ENCODE measurements at regions not wholly inside any gene's neighbourhood (a gene's known extent, or its start where the extent isn't known, plus 50 kb on each side); places are given as distances from the start of the nearest gene placed in this dataset.
"Not testable (repeated sequence)": the region's sequence is repeated elsewhere in the genome, so short reads cannot be mapped to it uniquely, and the experiment has no call there.

DNA sequence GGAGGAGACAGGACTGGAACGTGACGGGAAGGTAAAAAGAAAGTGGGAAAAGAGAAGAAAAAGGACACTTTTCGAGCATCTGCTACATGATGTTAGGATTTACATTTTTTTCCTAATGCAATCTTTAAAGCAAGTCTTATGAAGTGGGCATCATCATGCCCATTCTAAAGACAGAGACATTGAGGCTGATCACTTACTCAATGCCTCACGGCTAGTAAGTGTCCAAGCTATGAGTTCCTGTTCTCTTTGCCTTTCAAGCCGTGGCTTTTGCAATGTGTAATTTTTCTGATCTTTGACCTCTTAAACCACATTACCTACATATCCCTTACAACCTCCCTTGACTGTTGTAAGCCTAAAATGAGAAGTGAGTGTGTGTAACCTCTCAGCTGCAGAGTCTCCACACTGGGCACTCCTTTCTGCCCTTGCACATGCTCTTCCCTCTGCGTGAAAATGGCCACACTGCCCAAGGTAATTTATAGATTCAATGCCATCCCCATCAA lies 649.2 kb downstream of the RNF144A start:
- 84 to 86% methylated on average over 2 to 3 of the region's 6 CpGs for WGBS, 2 experiments (ENCODE audit: insufficient coverage in 2 of 2)
- H3K36me3 ChIP-seq (ENCODE audit: control insufficient read depth, insufficient read depth, low read length): no peaks in the 10 kb centered on the region
- H3K9me3 ChIP-seq (ENCODE audit: control insufficient read depth, low read length): no peaks in the 10 kb centered on the region
- H3K27ac ChIP-seq (ENCODE audit: low read depth, low read length, severe bottlenecking): no peak overlapping the region
- no peak overlapping the region for H3K4me3 ChIP-seq (ENCODE audit: extremely low read depth, insufficient read depth, low read length, poor library complexity, severe bottlenecking)
- no peaks in the 10 kb centered on the region for H3K4me1 ChIP-seq (ENCODE audit: control insufficient read depth, insufficient read depth, low read length, poor library complexity, severe bottlenecking)

DNA sequence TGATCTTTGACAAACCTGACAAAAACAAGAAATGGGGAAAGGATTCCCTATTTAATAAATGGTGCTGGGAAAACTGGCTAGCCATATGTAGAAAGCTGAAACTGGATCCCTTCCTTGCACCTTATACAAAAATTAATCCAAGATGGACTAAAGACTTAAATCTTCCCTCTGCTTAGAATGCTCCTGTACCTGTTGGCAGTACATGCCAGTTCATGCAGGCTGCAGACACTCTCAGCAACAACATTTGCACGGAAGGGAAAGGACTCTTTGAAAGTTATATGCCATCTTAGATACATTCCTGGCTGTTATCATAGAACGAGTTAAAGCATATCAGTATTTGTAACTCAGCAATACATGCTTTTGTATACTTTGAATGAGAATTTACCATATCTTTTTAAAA lies 649.9 kb downstream of the RNF144A start:
- H3K9me3 ChIP-seq (ENCODE audit: control insufficient read depth, low read length); H3K4me1 ChIP-seq (ENCODE audit: control insufficient read depth, insufficient read depth, low read length, poor library complexity, severe bottlenecking); H3K36me3 ChIP-seq (ENCODE audit: control insufficient read depth, insufficient read depth, low read length); H3K27ac ChIP-seq (ENCODE audit: low read depth, low read length, severe bottlenecking); H3K4me3 ChIP-seq (ENCODE audit: extremely low read depth, insufficient read depth, low read length, poor library complexity, severe bottlenecking): not testable (repeated sequence)
- WGBS, 2 experiments (ENCODE audit: insufficient coverage in 2 of 2): no CpG with 5 or more reads among the region's 2 CpGs

DNA sequence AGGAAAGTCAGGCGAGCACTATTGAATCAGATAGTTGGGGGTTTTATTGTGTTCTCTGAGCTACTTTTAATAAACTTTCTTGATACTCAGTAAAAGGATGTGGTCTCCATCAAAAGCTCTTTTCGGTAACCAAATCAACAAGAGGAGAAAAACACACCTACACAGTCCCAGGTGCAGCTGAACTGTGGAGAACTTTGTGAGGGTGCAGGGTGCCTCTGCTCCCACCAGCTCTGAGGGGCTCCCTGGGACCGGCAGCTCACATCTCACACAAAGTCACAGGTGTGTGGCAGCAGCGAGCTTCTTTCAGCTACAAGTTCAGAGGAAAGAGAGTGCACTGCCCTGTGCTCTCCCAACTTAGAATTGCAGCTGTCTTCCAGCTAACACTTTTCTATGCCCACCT lies 650.4 kb downstream of the RNF144A start:
- Histone ChIP-seq H3K4me3 (ENCODE audit: extremely low read depth, insufficient read depth, low read length, poor library complexity, severe bottlenecking) (no peak overlapping the region), H3K9me3 (ENCODE audit: control insufficient read depth, low read length) (no peaks in the 10 kb centered on the region), H3K36me3 (ENCODE audit: control insufficient read depth, insufficient read depth, low read length) (no peaks in the 10 kb centered on the region), H3K4me1 (ENCODE audit: control insufficient read depth, insufficient read depth, low read length, poor library complexity, severe bottlenecking) (no peaks in the 10 kb centered on the region), H3K27ac (ENCODE audit: low read depth, low read length, severe bottlenecking) (no peak overlapping the region)
- 55% methylated on average over 2 of the region's 4 CpGs; no CpG with 5 or more reads in 1 of the 2 experiments for WGBS, 2 experiments (ENCODE audit: insufficient coverage in 2 of 2)

DNA sequence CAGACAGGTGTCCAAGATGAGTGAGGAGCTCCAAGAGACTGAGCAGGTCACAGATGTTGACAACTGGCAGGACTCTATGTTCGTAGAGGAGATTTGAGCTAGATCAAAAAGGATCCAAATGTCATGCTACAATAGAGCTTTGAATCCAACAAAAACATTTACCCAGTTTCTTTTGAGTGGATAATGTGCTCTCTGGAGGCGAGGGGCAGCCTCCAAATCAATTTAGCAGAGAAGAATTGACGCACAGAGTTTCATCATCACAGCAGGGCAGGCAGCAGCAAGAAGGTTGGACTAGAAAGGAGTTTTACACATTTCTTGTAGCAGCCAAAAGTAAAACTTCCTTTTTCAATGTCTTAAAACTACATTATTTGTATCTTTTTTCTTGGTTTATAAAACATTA lies 653.0 kb downstream of the RNF144A start:
- H3K9me3 ChIP-seq (ENCODE audit: control insufficient read depth, low read length): no peaks in the 10 kb centered on the region
- H3K4me1 ChIP-seq (ENCODE audit: control insufficient read depth, insufficient read depth, low read length, poor library complexity, severe bottlenecking): no peaks in the 10 kb centered on the region
- no peak overlapping the region for H3K27ac ChIP-seq (ENCODE audit: low read depth, low read length, severe bottlenecking)
- WGBS, 2 experiments (ENCODE audit: insufficient coverage in 2 of 2): 88 to 93% methylated on average over 2 to 3 of the region's 3 CpGs
- no peaks in the 10 kb centered on the region for H3K36me3 ChIP-seq (ENCODE audit: control insufficient read depth, insufficient read depth, low read length)
- no peak overlapping the region for H3K4me3 ChIP-seq (ENCODE audit: extremely low read depth, insufficient read depth, low read length, poor library complexity, severe bottlenecking)

DNA sequence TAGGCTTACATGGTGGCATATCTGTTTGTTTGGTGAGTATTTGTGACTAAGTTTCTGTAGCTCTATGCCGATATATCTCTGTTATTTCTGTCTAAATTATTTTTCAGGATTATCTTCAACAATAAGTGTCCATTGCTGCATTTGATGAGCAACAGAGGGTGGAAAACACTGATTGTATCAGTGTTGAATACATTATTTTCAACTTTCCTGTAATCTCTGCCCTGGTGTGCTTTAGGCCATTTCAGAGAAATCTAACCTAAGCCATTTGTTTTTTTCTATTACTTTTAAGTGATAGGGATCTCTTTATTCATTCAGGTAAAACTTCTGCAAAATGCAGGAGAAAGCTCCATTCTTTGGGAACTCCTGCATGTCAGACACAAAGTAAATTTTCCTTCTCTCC lies 654.5 kb downstream of the RNF144A start:
- Histone ChIP-seq H3K9me3 (ENCODE audit: control insufficient read depth, low read length) (no peaks in the 10 kb centered on the region), H3K4me3 (ENCODE audit: extremely low read depth, insufficient read depth, low read length, poor library complexity, severe bottlenecking) (no peak overlapping the region), H3K27ac (ENCODE audit: low read depth, low read length, severe bottlenecking) (no peak overlapping the region), H3K4me1 (ENCODE audit: control insufficient read depth, insufficient read depth, low read length, poor library complexity, severe bottlenecking) (no peaks in the 10 kb centered on the region), H3K36me3 (ENCODE audit: control insufficient read depth, insufficient read depth, low read length) (no peaks in the 10 kb centered on the region)
- WGBS, 2 experiments (ENCODE audit: insufficient coverage in 2 of 2): no CpG with 5 or more reads among the region's 1 CpG

DNA sequence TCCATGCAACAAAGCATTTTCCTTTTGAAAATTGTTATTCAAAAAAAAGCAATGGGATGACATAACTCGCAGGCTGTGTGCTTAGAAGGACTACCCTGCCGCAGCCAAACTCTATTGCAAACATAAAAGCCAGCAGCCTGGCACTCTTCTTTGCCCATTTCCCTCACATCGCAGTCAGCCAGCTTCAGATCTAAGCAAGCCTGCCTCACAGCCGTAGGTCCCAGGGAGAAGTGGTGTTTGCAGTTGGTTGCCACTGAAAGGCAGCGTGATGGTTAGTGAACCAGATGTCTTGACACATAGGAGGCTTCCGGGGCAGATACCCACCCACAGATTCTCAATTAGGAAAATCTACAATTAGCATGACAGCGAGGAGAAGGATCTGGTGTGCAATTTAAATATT lies 655.2 kb downstream of the RNF144A start:
- 91 to 93% methylated on average over 3 to 4 of the region's 7 CpGs for WGBS, 2 experiments (ENCODE audit: insufficient coverage in 2 of 2)
- Histone ChIP-seq H3K36me3 (ENCODE audit: control insufficient read depth, insufficient read depth, low read length) (no peaks in the 10 kb centered on the region), H3K27ac (ENCODE audit: low read depth, low read length, severe bottlenecking) (peak overlapping the region; percentile 47), H3K9me3 (ENCODE audit: control insufficient read depth, low read length) (peaks cover 2% of the 10 kb centered on the region), H3K4me1 (ENCODE audit: control insufficient read depth, insufficient read depth, low read length, poor library complexity, severe bottlenecking) (no peaks in the 10 kb centered on the region), H3K4me3 (ENCODE audit: extremely low read depth, insufficient read depth, low read length, poor library complexity, severe bottlenecking) (no peak overlapping the region)

DNA sequence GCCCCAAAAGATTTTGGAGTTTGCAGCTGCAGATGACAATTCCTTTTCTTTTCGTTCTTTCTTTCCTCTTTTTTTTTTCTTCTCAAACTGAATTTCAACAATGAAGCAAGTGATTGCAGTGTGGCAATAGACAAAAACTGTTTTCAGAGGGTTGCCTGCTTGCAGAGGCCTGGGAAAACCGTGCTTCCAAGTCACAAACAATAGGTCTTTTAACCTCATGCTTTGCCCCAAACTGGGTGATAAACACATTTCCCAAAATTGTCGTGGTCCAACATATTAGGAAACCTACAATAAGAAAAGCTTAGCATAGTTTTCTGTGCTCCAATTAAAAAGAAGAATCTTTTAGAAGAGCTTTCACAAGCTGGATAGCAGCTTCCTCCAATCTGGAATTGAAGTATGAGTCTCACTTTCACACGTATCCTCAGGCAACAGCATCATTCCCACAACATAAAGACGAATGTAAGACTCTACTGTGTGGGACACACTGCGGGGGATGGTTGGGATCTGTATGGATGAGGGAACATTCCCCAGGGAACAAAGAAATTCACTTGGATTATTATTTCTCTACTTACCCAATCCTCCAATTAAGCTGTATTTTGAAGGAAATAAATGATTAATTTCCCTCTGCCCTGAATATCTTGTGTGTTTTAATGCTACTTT lies 656.1 kb downstream of the RNF144A start:
- H3K9me3 ChIP-seq (ENCODE audit: control insufficient read depth, low read length): peaks cover 11% of the 10 kb centered on the region
- peak overlapping the region; percentile 67 for H3K27ac ChIP-seq (ENCODE audit: low read depth, low read length, severe bottlenecking)
- no peaks in the 10 kb centered on the region for H3K4me1 ChIP-seq (ENCODE audit: control insufficient read depth, insufficient read depth, low read length, poor library complexity, severe bottlenecking)
- no peak overlapping the region for H3K4me3 ChIP-seq (ENCODE audit: extremely low read depth, insufficient read depth, low read length, poor library complexity, severe bottlenecking)
- H3K36me3 ChIP-seq (ENCODE audit: control insufficient read depth, insufficient read depth, low read length): no peaks in the 10 kb centered on the region
- WGBS, 2 experiments (ENCODE audit: insufficient coverage in 2 of 2): 60 to 84% methylated on average over 1 to 2 of the region's 6 CpGs

DNA sequence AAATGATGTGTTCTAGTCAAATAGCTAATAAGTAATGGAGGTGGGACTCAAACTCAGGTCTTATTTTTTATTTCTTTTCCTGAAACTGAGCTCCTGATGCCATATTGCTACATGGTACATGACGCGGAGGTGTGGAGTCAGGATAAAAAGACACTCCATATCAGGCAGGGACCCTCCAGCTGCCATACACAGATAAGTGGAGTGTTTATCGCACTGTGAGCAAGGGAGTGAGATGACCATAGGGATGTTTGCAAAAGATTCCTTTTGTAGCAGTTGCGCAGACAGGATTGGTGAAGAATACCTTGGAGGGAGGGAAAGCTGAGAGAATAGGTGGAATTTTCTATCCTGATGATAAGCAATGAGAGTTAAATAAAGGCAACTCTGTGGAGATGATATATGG lies 657.2 kb downstream of the RNF144A start:
- H3K36me3 ChIP-seq (ENCODE audit: control insufficient read depth, insufficient read depth, low read length): no peaks in the 10 kb centered on the region
- H3K9me3 ChIP-seq (ENCODE audit: control insufficient read depth, low read length): peaks cover 11% of the 10 kb centered on the region
- no peaks in the 10 kb centered on the region for H3K4me1 ChIP-seq (ENCODE audit: control insufficient read depth, insufficient read depth, low read length, poor library complexity, severe bottlenecking)
- H3K27ac ChIP-seq (ENCODE audit: low read depth, low read length, severe bottlenecking): no peak overlapping the region
- H3K4me3 ChIP-seq (ENCODE audit: extremely low read depth, insufficient read depth, low read length, poor library complexity, severe bottlenecking): no peak overlapping the region
- WGBS, 2 experiments (ENCODE audit: insufficient coverage in 2 of 2): 98 to 100% methylated on average over 2 of the region's 4 CpGs

DNA sequence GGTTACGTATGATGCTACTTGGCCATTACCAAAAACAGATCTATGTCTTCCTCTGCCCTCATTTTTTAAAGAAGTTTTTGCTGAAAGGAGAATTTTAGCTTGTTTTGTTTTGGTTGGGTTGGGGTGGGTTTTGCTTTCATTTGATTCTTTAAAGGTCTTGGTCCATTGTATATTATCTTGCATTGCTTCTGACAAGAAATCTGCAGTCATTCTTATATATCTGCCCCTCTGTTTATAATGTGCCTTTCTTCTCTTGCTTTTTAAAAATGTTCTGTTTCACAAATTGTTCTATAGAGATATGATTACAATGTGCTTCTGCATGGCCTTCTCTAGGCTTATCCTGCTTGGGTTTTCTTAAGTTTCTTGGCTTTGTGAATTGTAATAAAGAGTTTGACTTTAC lies 660.6 kb downstream of the RNF144A start:
- WGBS, 2 experiments (ENCODE audit: insufficient coverage in 2 of 2): no CpG with 5 or more reads among the region's 1 CpG
- no peaks in the 10 kb centered on the region for H3K36me3 ChIP-seq (ENCODE audit: control insufficient read depth, insufficient read depth, low read length)

DNA sequence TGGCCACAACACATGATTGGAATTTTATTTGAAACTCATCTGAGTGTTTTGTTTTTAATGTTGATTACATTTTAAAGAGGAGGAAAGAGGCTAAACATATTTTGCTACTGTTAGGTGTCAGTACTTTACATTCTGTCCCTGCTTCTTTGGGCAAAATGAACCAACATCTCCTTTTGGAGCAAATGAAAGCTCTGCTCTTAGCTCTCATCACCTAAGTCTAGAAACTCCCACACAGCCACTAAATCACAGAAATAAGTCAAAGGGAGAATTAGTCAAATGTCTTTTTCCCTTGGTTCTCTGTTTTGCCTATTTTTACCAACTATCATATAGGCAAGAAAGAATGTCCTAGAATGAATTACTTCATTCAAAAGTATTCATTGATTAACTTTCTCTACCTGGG lies 666.8 kb downstream of the RNF144A start:
- Histone ChIP-seq H3K4me1 (ENCODE audit: control insufficient read depth, insufficient read depth, low read length, poor library complexity, severe bottlenecking) (no peaks in the 10 kb centered on the region), H3K36me3 (ENCODE audit: control insufficient read depth, insufficient read depth, low read length) (no peaks in the 10 kb centered on the region), H3K4me3 (ENCODE audit: extremely low read depth, insufficient read depth, low read length, poor library complexity, severe bottlenecking) (no peak overlapping the region), H3K27ac (ENCODE audit: low read depth, low read length, severe bottlenecking) (no peak overlapping the region), H3K9me3 (ENCODE audit: control insufficient read depth, low read length) (no peaks in the 10 kb centered on the region)

More for the DNA sequence above, 660.6 kb downstream of the RNF144A start:
- Histone ChIP-seq H3K9me3 (ENCODE audit: control insufficient read depth, low read length) (peaks cover 11% of the 10 kb centered on the region), H3K4me1 (ENCODE audit: control insufficient read depth, insufficient read depth, low read length, poor library complexity, severe bottlenecking) (no peaks in the 10 kb centered on the region), H3K27ac (ENCODE audit: low read depth, low read length, severe bottlenecking) (no peak overlapping the region), H3K4me3 (ENCODE audit: extremely low read depth, insufficient read depth, low read length, poor library complexity, severe bottlenecking) (no peak overlapping the region)

DNA sequence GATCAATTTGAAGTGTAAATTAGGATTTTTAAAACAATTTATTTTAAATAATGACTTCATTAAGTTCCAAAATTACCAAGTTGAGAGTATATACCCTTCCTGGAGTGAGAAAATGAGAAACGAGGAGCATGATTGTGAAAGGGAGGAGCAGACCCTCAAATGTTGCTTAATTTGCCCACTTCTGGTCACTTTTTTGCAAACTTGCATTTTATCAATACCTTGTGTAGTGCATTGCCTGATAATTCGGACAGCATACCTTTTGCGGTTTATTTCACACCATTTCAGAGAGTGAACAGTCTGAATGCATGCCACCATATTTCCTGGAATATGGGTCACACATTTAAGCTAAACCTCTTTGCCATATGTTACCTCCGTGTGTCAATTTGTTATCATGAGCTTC lies 669.7 kb downstream of the RNF144A start:
- no peaks in the 10 kb centered on the region for H3K4me1 ChIP-seq (ENCODE audit: control insufficient read depth, insufficient read depth, low read length, poor library complexity, severe bottlenecking)
- no peak overlapping the region for H3K27ac ChIP-seq (ENCODE audit: low read depth, low read length, severe bottlenecking)
- 91 to 94% methylated on average over 3 to 4 of the region's 4 CpGs for WGBS, 2 experiments (ENCODE audit: insufficient coverage in 2 of 2)
- no peak overlapping the region for H3K4me3 ChIP-seq (ENCODE audit: extremely low read depth, insufficient read depth, low read length, poor library complexity, severe bottlenecking)
- H3K9me3 ChIP-seq (ENCODE audit: control insufficient read depth, low read length): no peaks in the 10 kb centered on the region
- no peaks in the 10 kb centered on the region for H3K36me3 ChIP-seq (ENCODE audit: control insufficient read depth, insufficient read depth, low read length)

All from mesodermal cell (in vitro differentiated cells).